K562 (cell line): ENCODE measurements at regions not wholly inside any gene's neighbourhood (a gene's known extent, or its start where the extent isn't known, plus 50 kb on each side); places are given as distances from the start of the nearest gene placed in this dataset.

Experiments
- ATAC-seq: fragments of 200-7000 bp; cut with Tn5 transposase; 3 replicates; pipeline ENCODE4 v1.9.1; 2020; ENCODE audit warnings: moderate library complexity
- BruUV-seq: library from RNA; stranded (reverse); fragments of 400-500 nt; replicated peaks from 2 replicates; lab custom pipeline; 2021; lab: Mats Ljungman, UMichigan
- CTCF ChIA-PET: fragments of 300-600 bp; formaldehyde crosslinking; extraction: SDS; loops from one replicate; lab custom pipeline; 2021; ENCODE audit warnings: low intra/inter-chr PET ratio; lab: Yijun Ruan, JAX
- POLR2A ChIA-PET: fragments of 300-600, 350-650 bp; sonication (Branson Sonifier 250); formaldehyde crosslinking; extraction: SDS; loops from one replicate; lab custom pipeline; 2021; ENCODE audit warnings: antibody characterized with exemption, inconsistent platforms; lab: Yijun Ruan, JAX
- DNase-seq, 4 experiments: peaks; one replicate each; pipeline versions ENCODE4 v3.0.0 to v3.0.0-alpha.2; 2011 to 2018; ENCODE audit warnings: low spot score in 3 of 4, mixed read lengths in 3 of 4; ENCODE audit errors: extremely low read depth in 1 of 4
- FAIRE-seq: peaks from 2 replicates; lab custom pipeline; 2011; peaks lifted over from hg19 to GRCh38; lab: Jason Lieb, UNC
- H2AFZ ChIP-seq: 2 replicates; pipeline ENCODE4 v1.6.0; 2011; ENCODE audit warnings: low read depth, low read length, control low read depth, inconsistent platforms
- H3K27ac ChIP-seq: fragments of 200-600 bp; 3 replicates; pipeline ENCODE4 v1.8.0; 2011; ENCODE audit warnings: low read depth, mild to moderate bottlenecking, control low read depth, inconsistent platforms, low read length, moderate library complexity, mixed read lengths; ENCODE audit errors: extremely low read depth
- H3K27me3 ChIP-seq, 2 experiments: fragments of 300-600 bp in 1 of 2; 2 replicates in 1 of 2; 3 replicates in 1 of 2; pipeline versions ENCODE4 v1.6.0 to v1.8.0; 2011; ENCODE audit warnings: inconsistent platforms in 2 of 2, low read length in 2 of 2, mild to moderate bottlenecking in 1 of 2, mixed read lengths in 1 of 2, moderate library complexity in 1 of 2; ENCODE audit not compliant: control insufficient read depth in 2 of 2, insufficient read depth in 2 of 2
- H3K36me3 ChIP-seq: fragments of 300-600 bp; 3 replicates; pipeline ENCODE4 v1.8.0; 2011; ENCODE audit warnings: mild to moderate bottlenecking, low read length, inconsistent platforms; ENCODE audit not compliant: control insufficient read depth, insufficient read depth
- H3K4me1 ChIP-seq, 2 experiments: fragments of 200-600 bp in 1 of 2; replicated peaks in 1 of 2; 2 replicates in 1 of 2; 3 replicates in 1 of 2; pipeline versions ENCODE4 v1.5.1 to v1.8.0; 2011; ENCODE audit warnings: inconsistent platforms in 2 of 2, low read length in 2 of 2, mild to moderate bottlenecking in 1 of 2, mixed read lengths in 1 of 2, moderate library complexity in 1 of 2; ENCODE audit not compliant: control insufficient read depth in 2 of 2, insufficient read depth in 2 of 2
- H3K4me2 ChIP-seq: 2 replicates; pipeline ENCODE4 v1.6.1; 2011; ENCODE audit warnings: low read length, control low read depth, inconsistent platforms, mixed read lengths; ENCODE audit not compliant: insufficient read depth
- H3K4me3 ChIP-seq: fragments of 200-600 bp; sonication (generic), shearing (Covaris generic); 2 replicates; pipeline ENCODE4 v1.5.1; 2016; ENCODE audit warnings: control low read depth, inconsistent platforms
- H3K79me2 ChIP-seq: fragments of 200-600 bp; 3 replicates; pipeline ENCODE4 v1.8.0; 2011; ENCODE audit warnings: low read length, inconsistent platforms; ENCODE audit not compliant: control insufficient read depth, insufficient read depth
- H3K9ac ChIP-seq, 2 experiments: 2 replicates each; pipeline versions ENCODE4 v1.6.0 to v1.6.1; 2011; ENCODE audit warnings: low read depth in 2 of 2, low read length in 2 of 2, control low read depth in 1 of 2, inconsistent platforms in 1 of 2, mild to moderate bottlenecking in 1 of 2, mixed read lengths in 1 of 2; ENCODE audit not compliant: insufficient read depth in 1 of 2
- H3K9me1 ChIP-seq: one replicate; pipeline ENCODE4 v1.6.0; 2011; ENCODE audit warnings: inconsistent platforms, mild to moderate bottlenecking, low read length, moderate library complexity; ENCODE audit not compliant: control insufficient read depth, insufficient read depth
- H3K9me3 ChIP-seq: replicated peaks from 2 replicates; pipeline ENCODE4 v1.5.1; 2011; ENCODE audit warnings: low read depth, low read length, inconsistent platforms; ENCODE audit not compliant: control insufficient read depth, insufficient read depth
- H4K20me1 ChIP-seq: replicated peaks from 2 replicates; pipeline ENCODE4 v1.6.1; 2011; ENCODE audit warnings: low read length, inconsistent platforms, mixed read lengths; ENCODE audit not compliant: control insufficient read depth, insufficient read depth
- DIDO1 ChIP-seq: fragments of 450-650 bp; IDR thresholded peaks from 2 replicates; pipeline ENCODE4 v1.6.1; 2016; ENCODE audit warnings: low read depth, missing biosample characterization, missing genetic modification characterization
- HOXB6 ChIP-seq: fragments of 250-450 bp; sonication (Bioruptor Pico); IDR thresholded peaks from 2 replicates; pipeline ENCODE4 v1.5.1; 2022; ENCODE audit warnings: mild to moderate bottlenecking, borderline replicate concordance
- L3MBTL2 ChIP-seq: fragments of 450-650 bp; IDR thresholded peaks from 2 replicates; pipeline ENCODE4 v1.6.1; 2016; ENCODE audit warnings: mild to moderate bottlenecking, moderate library complexity
- NCOR1 ChIP-seq: fragments of 450-650 bp; IDR thresholded peaks from 2 replicates; pipeline ENCODE4 v1.6.1; 2016; ENCODE audit warnings: mild to moderate bottlenecking, moderate library complexity
- POLR3G ChIP-seq: IDR thresholded peaks from 2 replicates; pipeline ENCODE4 v1.6.1; 2011; ENCODE audit not compliant: insufficient read length, insufficient replicate concordance; ENCODE audit errors: extremely low read depth
- RFX1 ChIP-seq: fragments of 450-650 bp; IDR thresholded peaks from 2 replicates; pipeline ENCODE4 v1.6.1; 2016; ENCODE audit warnings: mild to moderate bottlenecking, moderate library complexity
- SMC3 ChIP-seq: conservative IDR thresholded peaks from 2 replicates; pipeline ENCODE4 v1.6.1; 2011; ENCODE audit warnings: low read depth, low read length, improper control_type of control experiment; ENCODE audit not compliant: insufficient read depth
- SP2 ChIP-seq: IDR thresholded peaks from 2 replicates; pipeline ENCODE4 v1.6.1; 2011; ENCODE audit warnings: mild to moderate bottlenecking, low read depth, low read length, moderate library complexity; ENCODE audit not compliant: poor library complexity, severe bottlenecking; ENCODE audit errors: extremely low read depth
- ZNF23 ChIP-seq: fragments of 250-450 bp; sonication (Bioruptor Pico); IDR thresholded peaks from 2 replicates; pipeline ENCODE4 v1.4.0; 2020; ENCODE audit warnings: mild to moderate bottlenecking
- ZNF668 ChIP-seq: fragments of 250-450 bp; sonication (Bioruptor Pico); IDR thresholded peaks from 2 replicates; pipeline ENCODE4 v1.8.0; 2022; ENCODE audit warnings: mild to moderate bottlenecking, inconsistent platforms
- WGBS: fragments of 100-300 bp; shearing (Covaris generic); methylation state at CpG from one replicate; pipeline ENCODE4 v1.1.6; 2016; ENCODE audit warnings: low coverage, mixed read lengths; ENCODE audit not compliant: insufficient coverage; ENCODE audit errors: missing lambda C conversion rate; 5-methylcytosine and 5-hydroxymethylcytosine counted together
- in situ Hi-C: fragments of 300-500 bp; cut with MboI; formaldehyde crosslinking; loops from 4 replicates; pipeline ENCODE4 v1.15.0; 2018; ENCODE audit warnings: inconsistent platforms, mixed read lengths
- intact Hi-C: fragments of 100-400 bp; cut with micrococcal nuclease; formaldehyde crosslinking; loops from 2 replicates; pipeline ENCODE4 v1.14.2; 2022
- TF ChIP-seq, protein P1 (sequence below): IDR thresholded peaks from 3 replicates; pipeline ENCODE4 v1.6.1; 2011; ENCODE audit warnings: borderline replicate concordance, mild to moderate bottlenecking, moderate library complexity; ENCODE audit not compliant: insufficient read length; ENCODE audit errors: extremely low read depth
- TF ChIP-seq, protein P2 (sequence below): sonication (generic); formaldehyde crosslinking; IDR thresholded peaks from 2 replicates; pipeline ENCODE4 v1.8.1; 2023; ENCODE audit warnings: mild to moderate bottlenecking, missing genetic modification reagents
- TF ChIP-seq, protein P3 (sequence below): fragments of 450-650 bp; IDR thresholded peaks from 2 replicates; pipeline ENCODE4 v1.6.1; 2018; ENCODE audit not compliant: partially characterized antibody
- TF ChIP-seq, protein P4 (sequence below): fragments of 450-650 bp; formaldehyde crosslinking; IDR thresholded peaks from 2 replicates; pipeline ENCODE4 v1.4.0; 2022; ENCODE audit warnings: missing genetic modification characterization

DNA sequence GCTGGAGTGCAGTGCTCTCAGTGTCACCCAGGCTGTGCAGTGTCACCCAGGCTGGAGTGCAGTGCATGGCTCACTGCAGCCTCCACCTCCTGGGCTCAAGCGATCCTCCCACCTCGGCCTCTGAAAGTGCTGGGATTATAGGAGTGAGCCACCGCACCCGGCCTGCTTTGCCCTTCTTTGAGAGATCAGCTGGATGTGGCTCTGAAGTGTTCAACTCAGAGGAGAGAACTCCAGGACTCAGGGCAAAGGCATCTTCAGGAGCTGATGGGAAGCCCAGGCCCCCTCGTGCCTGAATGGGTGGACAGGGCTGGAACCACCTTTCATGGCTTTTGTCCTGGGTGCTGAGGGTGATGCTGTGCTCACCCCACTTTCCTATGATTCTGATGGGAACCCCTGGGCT lies 52.0 kb upstream of the HAAO start:
- no peaks in the 10 kb centered on the region; a peak in 1 of 5 replicates for H3K4me1 ChIP-seq
- intact Hi-C loops, result no loop called here
- H3K79me2 ChIP-seq, result no peaks in the 10 kb centered on the region
- H3K36me3 ChIP-seq, result no peaks in the 10 kb centered on the region
- FAIRE-seq (no peak), ATAC-seq (no peak), DNase-seq (no peak)
- H3K9ac ChIP-seq, result no peak overlapping the region
- ChIA-PET CTCF (no interaction called here), POLR2A (interaction anchor here (0.6 kb wide), 1 partner anchor 166 kb away, joined by 3 read pairs; no protein-coding TSS in a partner anchor)
- H3K4me3 ChIP-seq, result no peak overlapping the region
- H3K9me1 ChIP-seq, result no peaks in the 10 kb centered on the region
- H2AFZ ChIP-seq, result no peak overlapping the region
- no peaks in the 10 kb centered on the region for H4K20me1 ChIP-seq
- H3K9me3 ChIP-seq, result no peaks in the 10 kb centered on the region
- no peak overlapping the region for H3K27ac ChIP-seq
- no peak overlapping the region for H3K4me2 ChIP-seq
- H3K27me3 ChIP-seq, result no peaks in the 10 kb centered on the region; a peak in 1 of 5 replicates
- no TSS peak for BruUV-seq
- 45% methylated on average over 5 of the region's 5 CpGs for WGBS
- in situ Hi-C loops, result loop anchor here (25.0 kb wide), 1 partner anchor 293 kb away; no protein-coding TSS in a partner anchor
- TF ChIP-seq DIDO1 (no peak), ZNF668 (CRISPR knock-in tag) (no peak), HOXB6 (no peak), ZNF23 (CRISPR knock-in tag) (no peak), SP2 (no peak), RFX1 (no peak), NCOR1 (no peak), SMC3 (no peak), L3MBTL2 (no peak), POLR3G (no peak)
- TF ChIP-seq, protein P1, sequence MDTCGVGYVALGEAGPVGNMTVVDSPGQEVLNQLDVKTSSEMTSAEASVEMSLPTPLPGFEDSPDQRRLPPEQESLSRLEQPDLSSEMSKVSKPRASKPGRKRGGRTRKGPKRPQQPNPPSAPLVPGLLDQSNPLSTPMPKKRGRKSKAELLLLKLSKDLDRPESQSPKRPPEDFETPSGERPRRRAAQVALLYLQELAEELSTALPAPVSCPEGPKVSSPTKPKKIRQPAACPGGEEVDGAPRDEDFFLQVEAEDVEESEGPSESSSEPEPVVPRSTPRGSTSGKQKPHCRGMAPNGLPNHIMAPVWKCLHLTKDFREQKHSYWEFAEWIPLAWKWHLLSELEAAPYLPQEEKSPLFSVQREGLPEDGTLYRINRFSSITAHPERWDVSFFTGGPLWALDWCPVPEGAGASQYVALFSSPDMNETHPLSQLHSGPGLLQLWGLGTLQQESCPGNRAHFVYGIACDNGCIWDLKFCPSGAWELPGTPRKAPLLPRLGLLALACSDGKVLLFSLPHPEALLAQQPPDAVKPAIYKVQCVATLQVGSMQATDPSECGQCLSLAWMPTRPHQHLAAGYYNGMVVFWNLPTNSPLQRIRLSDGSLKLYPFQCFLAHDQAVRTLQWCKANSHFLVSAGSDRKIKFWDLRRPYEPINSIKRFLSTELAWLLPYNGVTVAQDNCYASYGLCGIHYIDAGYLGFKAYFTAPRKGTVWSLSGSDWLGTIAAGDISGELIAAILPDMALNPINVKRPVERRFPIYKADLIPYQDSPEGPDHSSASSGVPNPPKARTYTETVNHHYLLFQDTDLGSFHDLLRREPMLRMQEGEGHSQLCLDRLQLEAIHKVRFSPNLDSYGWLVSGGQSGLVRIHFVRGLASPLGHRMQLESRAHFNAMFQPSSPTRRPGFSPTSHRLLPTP, result no peak
- TF ChIP-seq, protein P2, sequence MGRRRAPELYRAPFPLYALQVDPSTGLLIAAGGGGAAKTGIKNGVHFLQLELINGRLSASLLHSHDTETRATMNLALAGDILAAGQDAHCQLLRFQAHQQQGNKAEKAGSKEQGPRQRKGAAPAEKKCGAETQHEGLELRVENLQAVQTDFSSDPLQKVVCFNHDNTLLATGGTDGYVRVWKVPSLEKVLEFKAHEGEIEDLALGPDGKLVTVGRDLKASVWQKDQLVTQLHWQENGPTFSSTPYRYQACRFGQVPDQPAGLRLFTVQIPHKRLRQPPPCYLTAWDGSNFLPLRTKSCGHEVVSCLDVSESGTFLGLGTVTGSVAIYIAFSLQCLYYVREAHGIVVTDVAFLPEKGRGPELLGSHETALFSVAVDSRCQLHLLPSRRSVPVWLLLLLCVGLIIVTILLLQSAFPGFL (CRISPR knock-in tag), result no peak
- TF ChIP-seq, protein P3, sequence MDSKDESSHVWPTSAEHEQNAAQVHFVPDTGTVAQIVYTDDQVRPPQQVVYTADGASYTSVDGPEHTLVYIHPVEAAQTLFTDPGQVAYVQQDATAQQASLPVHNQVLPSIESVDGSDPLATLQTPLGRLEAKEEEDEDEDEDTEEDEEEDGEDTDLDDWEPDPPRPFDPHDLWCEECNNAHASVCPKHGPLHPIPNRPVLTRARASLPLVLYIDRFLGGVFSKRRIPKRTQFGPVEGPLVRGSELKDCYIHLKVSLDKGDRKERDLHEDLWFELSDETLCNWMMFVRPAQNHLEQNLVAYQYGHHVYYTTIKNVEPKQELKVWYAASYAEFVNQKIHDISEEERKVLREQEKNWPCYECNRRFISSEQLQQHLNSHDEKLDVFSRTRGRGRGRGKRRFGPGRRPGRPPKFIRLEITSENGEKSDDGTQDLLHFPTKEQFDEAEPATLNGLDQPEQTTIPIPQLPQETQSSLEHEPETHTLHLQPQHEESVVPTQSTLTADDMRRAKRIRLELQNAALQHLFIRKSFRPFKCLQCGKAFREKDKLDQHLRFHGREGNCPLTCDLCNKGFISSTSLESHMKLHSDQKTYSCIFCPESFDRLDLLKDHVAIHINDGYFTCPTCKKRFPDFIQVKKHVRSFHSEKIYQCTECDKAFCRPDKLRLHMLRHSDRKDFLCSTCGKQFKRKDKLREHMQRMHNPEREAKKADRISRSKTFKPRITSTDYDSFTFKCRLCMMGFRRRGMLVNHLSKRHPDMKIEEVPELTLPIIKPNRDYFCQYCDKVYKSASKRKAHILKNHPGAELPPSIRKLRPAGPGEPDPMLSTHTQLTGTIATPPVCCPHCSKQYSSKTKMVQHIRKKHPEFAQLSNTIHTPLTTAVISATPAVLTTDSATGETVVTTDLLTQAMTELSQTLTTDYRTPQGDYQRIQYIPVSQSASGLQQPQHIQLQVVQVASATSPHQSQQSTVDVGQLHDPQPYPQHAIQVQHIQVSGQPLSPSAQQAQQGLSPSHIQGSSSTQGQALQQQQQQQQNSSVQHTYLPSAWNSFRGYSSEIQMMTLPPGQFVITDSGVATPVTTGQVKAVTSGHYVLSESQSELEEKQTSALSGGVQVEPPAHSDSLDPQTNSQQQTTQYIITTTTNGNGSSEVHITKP, result no peak
- TF ChIP-seq, protein P4, sequence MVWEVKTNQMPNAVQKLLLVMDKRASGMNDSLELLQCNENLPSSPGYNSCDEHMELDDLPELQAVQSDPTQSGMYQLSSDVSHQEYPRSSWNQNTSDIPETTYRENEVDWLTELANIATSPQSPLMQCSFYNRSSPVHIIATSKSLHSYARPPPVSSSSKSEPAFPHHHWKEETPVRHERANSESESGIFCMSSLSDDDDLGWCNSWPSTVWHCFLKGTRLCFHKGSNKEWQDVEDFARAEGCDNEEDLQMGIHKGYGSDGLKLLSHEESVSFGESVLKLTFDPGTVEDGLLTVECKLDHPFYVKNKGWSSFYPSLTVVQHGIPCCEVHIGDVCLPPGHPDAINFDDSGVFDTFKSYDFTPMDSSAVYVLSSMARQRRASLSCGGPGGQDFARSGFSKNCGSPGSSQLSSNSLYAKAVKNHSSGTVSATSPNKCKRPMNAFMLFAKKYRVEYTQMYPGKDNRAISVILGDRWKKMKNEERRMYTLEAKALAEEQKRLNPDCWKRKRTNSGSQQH (CRISPR knock-in tag), result no peak
